Bronchial epithelial cell (primary cell): ENCODE measurements at regions not wholly inside any gene's neighbourhood (a gene's known extent, or its start where the extent isn't known, plus 50 kb on each side); places are given as distances from the start of the nearest gene placed in this dataset.
A peak's percentile ranks its signal among the peaks of the same experiment; 100 is the strongest.
"Not testable (repeated sequence)": the region's sequence is repeated elsewhere in the genome, so short reads cannot be mapped to it uniquely, and the experiment has no call there.

Source experiments
- DNase-seq: peaks from one replicate; pipeline ENCODE4 v3.0.0-alpha.2; 2010; ENCODE audit warnings: low read depth
- FAIRE-seq: peaks from 2 replicates; lab custom pipeline; 2011; peaks lifted over from hg19 to GRCh38; lab: Jason Lieb, UNC
- H3K27me3 ChIP-seq: 2 replicates; pipeline ENCODE4 v1.5.1; 2011; ENCODE audit warnings: low read length; ENCODE audit not compliant: control insufficient read depth, insufficient read depth
- H3K36me3 ChIP-seq: 2 replicates; pipeline ENCODE4 v1.5.1; 2011; ENCODE audit warnings: low read length; ENCODE audit not compliant: control insufficient read depth, insufficient read depth
- H3K4me3 ChIP-seq: 2 replicates; pipeline ENCODE4 v1.5.1; 2011; ENCODE audit warnings: mild to moderate bottlenecking, low read depth, low read length, control low read depth
- CTCF ChIP-seq: IDR thresholded peaks from 2 replicates; pipeline ENCODE4 v1.5.1; 2011; ENCODE audit warnings: mild to moderate bottlenecking, moderate library complexity, low read length, control low read depth, inconsistent platforms; ENCODE audit not compliant: insufficient read depth, severe bottlenecking

GRCh38 chr4:158442736-158443135 lies 78.9 kb upstream of the RXFP1 start:
- TF ChIP-seq CTCF, result no peak
- FAIRE-seq, result peak; percentile 23

DNA sequence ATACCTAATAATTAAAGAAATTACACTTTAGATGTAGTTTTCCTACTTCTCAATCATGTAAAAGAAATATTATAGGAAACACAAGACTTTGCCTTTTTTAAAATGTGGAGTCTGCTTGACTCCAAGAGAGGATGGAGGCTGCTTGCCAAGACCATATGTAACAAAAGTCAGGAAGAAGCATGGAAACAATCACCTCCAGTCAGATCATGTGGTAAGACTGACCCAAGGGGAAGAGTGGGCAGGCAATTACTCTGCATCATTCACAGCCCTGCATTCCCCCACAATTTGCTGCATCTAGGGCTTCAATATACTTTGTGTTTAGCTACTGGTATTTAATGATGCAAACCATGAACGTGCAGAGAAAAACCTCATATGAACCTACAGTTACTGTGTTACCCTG lies 78.0 kb upstream of the RXFP1 start:
- Histone ChIP-seq H3K27me3 (no peaks in the 10 kb centered on the region), H3K4me3 (no peak overlapping the region), H3K36me3 (no peaks in the 10 kb centered on the region)
- DNase-seq (no peak), FAIRE-seq (no peak)
- no peak for TF ChIP-seq CTCF

More at GRCh38 chr4:158442736-158443135, 78.9 kb upstream of the RXFP1 start:
- Histone ChIP-seq H3K36me3 (no peaks in the 10 kb centered on the region), H3K27me3 (no peaks in the 10 kb centered on the region), H3K4me3 (no peak overlapping the region)
- no peak for DNase-seq

- peak; percentile 58 for DNase-seq
- FAIRE-seq, result no peak
- Histone ChIP-seq H3K27me3 (no peaks in the 10 kb centered on the region), H3K4me3 (no peak overlapping the region), H3K36me3 (no peaks in the 10 kb centered on the region)
- no peak for TF ChIP-seq CTCF
These were observed 77.1 kb upstream of the RXFP1 start for GRCh38 chr4:158444621-158445020.

- FAIRE-seq (no peak), DNase-seq (peak; percentile 80)
- H3K4me3 ChIP-seq, result no peak overlapping the region
- TF ChIP-seq CTCF, result no peak
- H3K36me3 ChIP-seq, result no peaks in the 10 kb centered on the region
- H3K27me3 ChIP-seq, result no peaks in the 10 kb centered on the region
These were observed 75.6 kb upstream of the RXFP1 start for GRCh38 chr4:158446106-158446505.

- no peak for TF ChIP-seq CTCF
- DNase-seq, result no peak
- no peaks in the 10 kb centered on the region for H3K36me3 ChIP-seq
- H3K27me3 ChIP-seq, result no peaks in the 10 kb centered on the region
- FAIRE-seq, result no peak
- no peak overlapping the region for H3K4me3 ChIP-seq
These were observed 70.9 kb upstream of the RXFP1 start for GRCh38 chr4:158450741-158451140.

DNA sequence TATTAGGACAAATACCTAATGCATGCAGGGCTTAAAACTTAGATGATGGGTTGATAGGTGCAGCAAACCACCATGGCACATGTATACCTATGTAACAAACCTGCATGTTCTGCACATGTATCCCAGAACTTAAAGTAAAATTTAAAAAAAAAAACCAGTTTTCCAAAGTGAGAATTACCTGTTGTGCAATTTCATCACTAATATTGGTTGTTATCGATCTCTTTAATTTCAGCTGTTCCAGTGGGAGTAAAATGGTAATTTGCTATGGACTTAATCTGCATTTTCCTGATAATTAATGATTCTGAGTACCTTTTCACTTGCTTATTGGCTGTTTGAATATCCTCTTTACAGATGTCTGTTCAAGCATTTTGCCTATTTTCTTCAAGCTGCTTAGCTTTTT lies 69.6 kb upstream of the RXFP1 start:
- H3K4me3 ChIP-seq, H3K27me3 ChIP-seq, H3K36me3 ChIP-seq, DNase-seq, FAIRE-seq: not testable (repeated sequence)
